Kidney glomerular epithelial cell (primary cell): ENCODE measurements at regions not wholly inside any gene's neighbourhood (a gene's known extent, or its start where the extent isn't known, plus 50 kb on each side); places are given as distances from the start of the nearest gene placed in this dataset.
"Not testable (repeated sequence)": the region's sequence is repeated elsewhere in the genome, so short reads cannot be mapped to it uniquely, and the experiment has no call there.

Source experiments
- DNase-seq: peaks from one replicate; lab custom pipeline; 2025; lab: John Stamatoyannopoulos, UW

GRCh38 chr17:70370816-70371215, 201.5 kb downstream of the KCNJ2 start:
- DNase-seq: no peak

- no peak for DNase-seq
Observed at GRCh38 chr17:70373369-70373768, 204.0 kb downstream of the KCNJ2 start.

DNA sequence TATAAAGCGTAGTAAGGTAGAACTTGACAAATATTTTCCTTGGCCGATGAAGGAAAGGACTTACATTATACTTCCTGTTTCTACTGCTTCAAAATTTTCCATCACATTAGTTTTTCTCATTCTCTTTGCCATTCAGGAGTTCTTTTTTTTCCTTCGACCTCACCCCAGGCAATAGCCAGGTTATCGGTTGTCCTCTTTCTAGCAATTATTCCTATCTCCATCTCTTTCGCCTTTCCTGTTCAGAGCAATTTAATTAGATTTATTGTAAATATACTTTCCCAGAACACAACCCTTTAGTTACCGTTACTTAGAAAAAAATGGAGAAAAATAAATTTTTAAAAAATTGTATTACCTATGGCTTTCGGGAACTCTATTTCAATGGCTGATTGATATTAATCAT, 205.2 kb downstream of the KCNJ2 start:
- no peak for DNase-seq

DNA sequence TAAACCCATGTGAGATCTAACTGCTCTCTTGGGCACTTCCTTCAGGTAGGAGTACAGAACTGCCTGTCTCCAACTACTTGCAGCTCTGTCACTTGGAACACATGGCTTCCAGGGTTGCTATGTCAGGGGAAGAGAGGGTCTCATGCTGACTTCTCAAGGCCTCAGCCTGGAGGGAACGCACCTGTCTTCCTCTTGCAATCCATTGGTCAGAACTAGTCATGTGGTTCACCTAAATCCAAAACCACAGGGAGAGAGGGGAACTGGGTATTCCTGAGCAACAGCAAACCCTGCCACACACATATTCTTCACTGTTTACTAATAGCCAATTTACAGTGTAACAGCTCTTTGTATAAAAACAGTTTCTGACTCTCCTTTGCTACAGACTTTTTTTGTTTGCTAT, 206.1 kb downstream of the KCNJ2 start:
- DNase-seq: no peak

GRCh38 chr17:70375813-70376770, 206.8 kb downstream of the KCNJ2 start:
- no peak for DNase-seq

- no peak for DNase-seq
Observed at GRCh38 chr17:70377654-70378053, 208.3 kb downstream of the KCNJ2 start.

DNA sequence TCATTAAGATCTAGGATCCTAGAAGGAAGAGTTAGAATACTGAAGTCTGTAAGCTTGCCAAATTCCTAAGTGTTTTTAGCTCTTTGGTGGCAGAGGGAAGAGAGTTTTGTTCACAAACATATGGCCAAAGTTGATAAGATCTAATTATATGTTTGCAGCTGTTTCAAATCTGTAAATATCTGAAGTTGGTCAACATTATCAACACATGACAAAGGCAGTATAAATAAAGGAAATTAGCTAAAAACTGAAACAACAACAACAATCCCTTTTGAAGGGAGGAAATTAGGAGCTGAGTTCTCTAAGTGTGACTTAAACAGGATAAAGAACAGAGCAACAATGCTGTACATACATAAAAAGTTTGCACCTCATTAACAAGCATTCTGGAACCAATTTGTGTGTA, 208.7 kb downstream of the KCNJ2 start:
- DNase-seq: no peak

- no peak for DNase-seq
Observed at GRCh38 chr17:70379945-70380344, 210.6 kb downstream of the KCNJ2 start.

DNA sequence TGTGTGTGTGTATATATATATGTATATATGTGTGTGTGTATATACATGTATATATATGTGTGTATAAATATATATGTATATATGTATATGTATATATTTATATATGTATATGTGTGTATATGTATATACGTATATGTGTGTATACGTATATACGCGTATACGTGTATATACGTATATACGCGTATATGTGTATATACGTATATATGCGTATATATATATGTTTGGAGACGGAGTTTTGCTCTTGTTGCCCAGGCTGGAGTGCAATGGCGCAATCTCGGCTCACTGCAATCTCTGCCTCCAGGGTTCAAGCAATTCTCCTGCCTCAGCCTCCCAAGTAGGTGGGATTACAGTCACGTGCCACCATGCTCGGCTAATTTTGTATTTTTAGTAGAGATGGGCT, 212.6 kb downstream of the KCNJ2 start:
- not testable (repeated sequence) for DNase-seq

DNA sequence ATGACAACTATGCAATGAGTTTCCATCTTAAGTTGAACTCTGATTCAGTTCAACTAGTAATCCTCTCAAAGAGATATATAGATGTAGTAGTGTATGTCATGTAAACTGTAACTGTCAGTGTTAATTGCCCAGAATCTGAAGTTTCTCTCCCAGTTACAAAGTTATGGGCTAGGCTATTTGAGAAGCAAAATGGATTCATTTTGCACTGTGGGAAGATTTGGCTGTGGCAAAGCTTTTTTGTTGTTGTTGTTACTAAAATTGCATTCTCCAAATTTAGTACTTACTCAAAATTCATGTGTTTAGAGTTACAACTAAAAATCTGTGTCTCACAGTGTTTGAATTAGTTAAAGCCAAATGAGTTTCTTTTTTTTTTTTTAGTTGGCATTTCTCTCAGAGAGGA, 219.0 kb downstream of the KCNJ2 start:
- no peak for DNase-seq

- DNase-seq: not testable (repeated sequence)
Observed at GRCh38 chr17:70389232-70389757, 220.0 kb downstream of the KCNJ2 start.

GRCh38 chr17:70390049-70390448, 220.7 kb downstream of the KCNJ2 start:
- no peak for DNase-seq

- no peak for DNase-seq
Observed at GRCh38 chr17:70394473-70395232, 225.3 kb downstream of the KCNJ2 start.

- peak; percentile 90 for DNase-seq
Observed at GRCh38 chr17:70405492-70406220, 236.3 kb downstream of the KCNJ2 start.

DNA sequence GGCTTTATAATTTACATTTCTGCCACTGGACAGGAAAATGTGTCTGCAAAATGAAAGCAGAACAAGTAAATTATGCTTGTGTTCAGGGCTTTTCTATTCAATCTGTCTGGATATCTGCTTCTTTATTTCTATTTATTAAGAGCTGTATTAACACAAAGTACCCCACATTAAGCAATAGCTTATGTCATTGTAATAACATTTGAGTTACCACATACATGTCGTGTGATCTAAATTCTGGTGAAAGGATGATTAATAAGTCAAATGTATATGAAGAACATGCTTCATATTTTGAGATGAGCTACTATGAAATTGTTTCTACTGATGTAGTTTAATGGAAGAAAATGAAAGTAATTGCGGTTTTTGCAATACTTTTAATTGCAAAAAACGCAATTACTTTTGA, 238.2 kb downstream of the KCNJ2 start:
- no peak for DNase-seq

DNA sequence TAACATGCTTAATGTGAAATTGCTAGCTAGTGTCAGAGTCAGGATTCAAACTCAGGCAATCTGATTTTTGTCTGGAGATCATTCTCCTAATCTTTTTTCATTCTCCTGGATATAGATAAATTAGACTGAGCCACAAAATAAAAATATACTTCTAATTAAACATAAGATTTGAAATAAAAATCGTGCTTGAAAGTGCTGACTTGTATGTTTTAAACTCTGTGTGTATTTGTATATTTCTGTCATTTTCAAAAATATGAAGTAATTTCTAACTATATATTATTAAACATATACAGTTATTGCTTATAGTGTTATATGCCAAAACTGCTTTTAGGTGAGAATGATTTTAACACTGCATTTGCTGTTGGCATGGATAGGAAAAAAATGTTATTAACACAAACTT, 239.4 kb downstream of the KCNJ2 start:
- DNase-seq: no peak

GRCh38 chr17:70414300-70414699, 245.0 kb downstream of the KCNJ2 start:
- DNase-seq: no peak

- DNase-seq: peak; percentile 61
Observed at GRCh38 chr17:70420861-70421445, 251.6 kb downstream of the KCNJ2 start.

GRCh38 chr17:70422862-70423261, 253.5 kb downstream of the KCNJ2 start:
- no peak for DNase-seq

- no peak for DNase-seq
Observed at GRCh38 chr17:70423562-70423961, 254.2 kb downstream of the KCNJ2 start.

- DNase-seq: no peak
Observed at GRCh38 chr17:70426752-70427151, 257.4 kb downstream of the KCNJ2 start.
